ENCODE measurements at regions not wholly inside any gene's neighbourhood (a gene's known extent, or its start where the extent isn't known, plus 50 kb on each side); places are given as distances from the start of the nearest gene placed in this dataset.

GRCh38 chr22:23000657-23001347, 69.5 kb upstream of the GNAZ start:
- no peak for DNase-seq

GRCh38 chr22:23001463-23001862, 68.9 kb upstream of the GNAZ start:
- DNase-seq, result no peak

- DNase-seq, result no peak
These were observed 67.6 kb upstream of the GNAZ start for GRCh38 chr22:23002612-23003180.

GRCh38 chr22:23007823-23008222, 62.5 kb upstream of the GNAZ start:
- no peak for DNase-seq

- no peak for DNase-seq
These were observed 61.4 kb upstream of the GNAZ start for GRCh38 chr22:23008896-23009295.

Data from T1000 (cell line).